PC-3 (cell line): ENCODE measurements at regions not wholly inside any gene's neighbourhood (a gene's known extent, or its start where the extent isn't known, plus 50 kb on each side); places are given as distances from the start of the nearest gene placed in this dataset.
A peak's percentile ranks its signal among the peaks of the same experiment; 100 is the strongest.

Experiments
- ATAC-seq: fragments of 200-7000 bp; cut with Tn5 transposase; 2 replicates; pipeline ENCODE4 v1.9.1; 2020; ENCODE audit warnings: mild to moderate bottlenecking, moderate library complexity
- BruUV-seq: library from RNA; stranded (reverse); fragments of 400-500 nt; replicated peaks from 2 replicates; lab custom pipeline; 2021; lab: Mats Ljungman, UMichigan
- CTCF ChIA-PET: fragments of 300-600 bp; sonication (Branson Sonifier 250); formaldehyde crosslinking; loops from one replicate; lab custom pipeline; 2022; ENCODE audit warnings: antibody characterized with exemption; lab: Charles Lee
- POLR2A ChIA-PET: fragments of 300-600 bp; sonication (Branson Sonifier 250); formaldehyde crosslinking; loops from one replicate; lab custom pipeline; 2022; ENCODE audit warnings: antibody characterized with exemption; ENCODE audit not compliant: unreplicated experiment; lab: Charles Lee
- DNase-seq: peaks from one replicate; pipeline ENCODE4 v3.0.0-alpha.2; 2015
- H2AFZ ChIP-seq: fragments of 300-600 bp; sonication (generic); 2 replicates; pipeline ENCODE4 v1.6.0; 2016; ENCODE audit warnings: antibody characterized with exemption, low read length
- H3F3A ChIP-seq: fragments of 300-600 bp; sonication (generic); one replicate; pipeline ENCODE4 v1.6.0; 2017; ENCODE audit warnings: antibody characterized with exemption, low read length, control low read depth, mild to moderate bottlenecking; ENCODE audit not compliant: unreplicated experiment
- H3K27ac ChIP-seq: fragments of 300-600 bp; sonication (generic); 2 replicates; pipeline ENCODE4 v1.5.1; 2016; ENCODE audit warnings: mild to moderate bottlenecking, low read length
- H3K27me3 ChIP-seq: fragments of 300-600 bp; sonication (generic); 2 replicates; pipeline ENCODE4 v1.6.1; 2016; ENCODE audit warnings: low read length, mixed read lengths
- H3K36me3 ChIP-seq: fragments of 300-600 bp; sonication (generic); 2 replicates; pipeline ENCODE4 v1.6.1; 2016; ENCODE audit warnings: low read depth, mixed run types, low read length, mixed read lengths
- H3K4me1 ChIP-seq: fragments of 300-600 bp; sonication (generic); 2 replicates; pipeline ENCODE4 v1.5.1; 2016; ENCODE audit warnings: low read length; ENCODE audit not compliant: insufficient read depth
- H3K4me2 ChIP-seq: fragments of 300-600 bp; sonication (generic); 2 replicates; pipeline ENCODE4 v1.6.0; 2016; ENCODE audit warnings: low read length
- H3K4me3 ChIP-seq: fragments of 300-600 bp; sonication (generic); 2 replicates; pipeline ENCODE4 v1.5.1; 2016; ENCODE audit warnings: mild to moderate bottlenecking, low read length, mixed read lengths
- H3K79me2 ChIP-seq: fragments of 300-600 bp; sonication (generic); 2 replicates; pipeline ENCODE4 v1.6.1; 2017; ENCODE audit warnings: low read length, mixed read lengths
- H3K9ac ChIP-seq: fragments of 300-600 bp; sonication (generic); 2 replicates; pipeline ENCODE4 v1.6.0; 2016; ENCODE audit warnings: mild to moderate bottlenecking, low read length
- H3K9me2 ChIP-seq: fragments of 300-600 bp; sonication (generic); replicated peaks from 2 replicates; pipeline ENCODE4 v1.6.1; 2016; ENCODE audit warnings: mixed run types, low read length, mixed read lengths
- H3K9me3 ChIP-seq: fragments of 300-600 bp; sonication (generic); 2 replicates; pipeline ENCODE4 v1.6.1; 2016; ENCODE audit warnings: low read length, mixed read lengths
- H4K20me1 ChIP-seq: fragments of 300-600 bp; sonication (generic); 2 replicates; pipeline ENCODE4 v1.6.1; 2016; ENCODE audit warnings: low read length, mixed read lengths
- EZH2 ChIP-seq: fragments of 300-600 bp; sonication (generic); IDR thresholded peaks from one replicate; pipeline ENCODE4 v1.6.1; 2017; ENCODE audit warnings: antibody characterized with exemption, mild to moderate bottlenecking, low read length; ENCODE audit not compliant: unreplicated experiment
- EZH2phosphoT487 ChIP-seq: fragments of 300-600 bp; sonication (generic); IDR thresholded peaks from 2 replicates; pipeline ENCODE4 v1.6.1; 2018; ENCODE audit warnings: mild to moderate bottlenecking, antibody characterized with exemption, low read length, borderline replicate concordance
- intact Hi-C: fragments of 100-400 bp; cut with micrococcal nuclease; formaldehyde crosslinking; loops from 2 replicates; pipeline ENCODE4 v1.9.0; 2023
- TF ChIP-seq, protein P1 (sequence below): fragments of 300-600 bp; sonication (generic); conservative IDR thresholded peaks from 2 replicates; pipeline ENCODE4 v1.5.1; 2017; ENCODE audit warnings: antibody characterized with exemption, low read depth, mild to moderate bottlenecking, low read length

DNA sequence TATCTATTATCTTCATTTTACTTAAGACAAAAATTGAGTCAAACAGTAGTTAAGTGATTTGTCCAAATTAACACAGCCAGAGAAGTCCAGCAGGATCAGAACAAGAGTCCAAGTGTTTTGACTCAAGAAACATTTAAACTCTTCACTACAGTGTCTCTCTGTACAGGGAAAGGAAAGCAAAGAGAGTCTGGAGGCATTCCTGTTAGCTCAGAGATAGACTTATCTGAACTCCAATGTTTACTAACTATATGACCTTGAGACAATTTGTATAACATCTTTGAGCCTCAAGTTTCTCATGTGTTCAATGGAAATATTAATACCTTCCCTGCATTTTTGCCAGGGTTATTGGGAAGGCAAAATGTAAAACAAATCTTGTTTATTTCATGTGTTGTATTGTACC, 849.1 kb downstream of the DIPK2A start:
- BruUV-seq, result no TSS peak
- no peak overlapping the region for H3K27ac ChIP-seq
- H3K79me2 ChIP-seq, result no peaks in the 10 kb centered on the region
- H3F3A ChIP-seq, result no peaks in the 10 kb centered on the region
- ChIA-PET CTCF (no interaction called here), POLR2A (no interaction called here)
- H3K9ac ChIP-seq, result no peak overlapping the region
- intact Hi-C loops, result no loop called here
- no peaks in the 10 kb centered on the region for H3K9me3 ChIP-seq
- ATAC-seq, result no peak
- no peaks in the 10 kb centered on the region for H4K20me1 ChIP-seq
- DNase-seq, result no peak
- H3K4me1 ChIP-seq, result 0 out of 2 replicates have a peak, but pooled peaks cover 5% of the 10 kb centered on the region
- no peak overlapping the region for H3K4me2 ChIP-seq
- H3K9me2 ChIP-seq, result no peaks in the 10 kb centered on the region
- H2AFZ ChIP-seq, result no peak overlapping the region
- H3K27me3 ChIP-seq, result no peaks in the 10 kb centered on the region
- TF ChIP-seq, protein P1, sequence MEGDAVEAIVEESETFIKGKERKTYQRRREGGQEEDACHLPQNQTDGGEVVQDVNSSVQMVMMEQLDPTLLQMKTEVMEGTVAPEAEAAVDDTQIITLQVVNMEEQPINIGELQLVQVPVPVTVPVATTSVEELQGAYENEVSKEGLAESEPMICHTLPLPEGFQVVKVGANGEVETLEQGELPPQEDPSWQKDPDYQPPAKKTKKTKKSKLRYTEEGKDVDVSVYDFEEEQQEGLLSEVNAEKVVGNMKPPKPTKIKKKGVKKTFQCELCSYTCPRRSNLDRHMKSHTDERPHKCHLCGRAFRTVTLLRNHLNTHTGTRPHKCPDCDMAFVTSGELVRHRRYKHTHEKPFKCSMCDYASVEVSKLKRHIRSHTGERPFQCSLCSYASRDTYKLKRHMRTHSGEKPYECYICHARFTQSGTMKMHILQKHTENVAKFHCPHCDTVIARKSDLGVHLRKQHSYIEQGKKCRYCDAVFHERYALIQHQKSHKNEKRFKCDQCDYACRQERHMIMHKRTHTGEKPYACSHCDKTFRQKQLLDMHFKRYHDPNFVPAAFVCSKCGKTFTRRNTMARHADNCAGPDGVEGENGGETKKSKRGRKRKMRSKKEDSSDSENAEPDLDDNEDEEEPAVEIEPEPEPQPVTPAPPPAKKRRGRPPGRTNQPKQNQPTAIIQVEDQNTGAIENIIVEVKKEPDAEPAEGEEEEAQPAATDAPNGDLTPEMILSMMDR, result no peak
- TF ChIP-seq EZH2, result no peak
- TF ChIP-seq EZH2phosphoT487, result no peak
- H3K4me3 ChIP-seq, result no peak overlapping the region
- no peaks in the 10 kb centered on the region for H3K36me3 ChIP-seq

DNA sequence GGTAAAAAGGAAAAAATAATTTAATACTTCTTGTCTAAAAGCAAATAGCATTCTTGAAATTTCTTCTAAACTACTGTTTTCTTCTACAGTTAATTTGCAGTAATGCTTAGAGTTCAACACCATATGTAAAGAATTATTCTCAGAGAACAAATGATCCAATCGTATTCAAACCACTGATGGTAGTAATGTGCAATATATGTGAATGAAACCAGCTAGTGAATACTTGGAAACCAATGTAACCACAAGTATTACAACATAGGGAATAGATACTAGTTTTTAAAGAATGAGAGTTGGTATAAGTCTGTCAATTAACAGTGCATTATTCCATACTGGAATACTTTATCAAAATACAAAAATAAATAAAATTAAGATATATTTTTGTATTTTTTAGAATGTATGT, 850.0 kb downstream of the DIPK2A start:
- no peak overlapping the region for H3K9ac ChIP-seq
- no peak for TF ChIP-seq EZH2
- no peak for TF ChIP-seq EZH2phosphoT487
- TF ChIP-seq, protein P1, result no peak
- H3K4me2 ChIP-seq, result no peak overlapping the region
- H3K27me3 ChIP-seq, result no peaks in the 10 kb centered on the region
- no peak for DNase-seq
- no peaks in the 10 kb centered on the region for H3K79me2 ChIP-seq
- intact Hi-C loops, result no loop called here
- H4K20me1 ChIP-seq, result no peaks in the 10 kb centered on the region
- no peak overlapping the region for H3K4me3 ChIP-seq
- no peak overlapping the region for H2AFZ ChIP-seq
- H3K27ac ChIP-seq, result no peak overlapping the region
- ChIA-PET POLR2A (no interaction called here), CTCF (no interaction called here)
- no TSS peak for BruUV-seq
- no peaks in the 10 kb centered on the region for H3K9me3 ChIP-seq
- H3K36me3 ChIP-seq, result no peaks in the 10 kb centered on the region
- H3F3A ChIP-seq, result no peaks in the 10 kb centered on the region
- H3K9me2 ChIP-seq, result no peaks in the 10 kb centered on the region
- 0 out of 2 replicates have a peak, but pooled peaks cover 5% of the 10 kb centered on the region for H3K4me1 ChIP-seq
- ATAC-seq, result no peak

DNA sequence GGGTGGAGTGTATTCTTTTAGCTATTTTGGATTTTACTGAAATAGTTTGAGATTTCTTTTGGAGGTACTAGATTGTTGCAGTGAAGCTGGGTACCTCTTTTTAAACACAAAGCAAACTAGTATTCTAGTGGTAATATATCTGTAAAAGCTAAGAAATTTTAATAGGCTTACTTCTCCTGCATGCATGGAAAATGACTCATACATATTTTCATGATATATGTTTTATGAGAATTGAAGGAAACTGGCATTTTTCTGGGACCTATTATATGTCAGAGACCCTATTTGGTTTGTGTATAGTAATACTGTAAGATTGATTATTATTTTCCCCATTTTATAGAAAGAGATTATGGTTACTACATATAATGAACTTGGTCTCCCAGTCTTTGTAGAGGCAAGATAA, 851.0 kb downstream of the DIPK2A start:
- intact Hi-C loops, result no loop called here
- H3K9ac ChIP-seq, result no peak overlapping the region
- H2AFZ ChIP-seq, result no peak overlapping the region
- BruUV-seq, result no TSS peak
- no peaks in the 10 kb centered on the region for H3K36me3 ChIP-seq
- no peaks in the 10 kb centered on the region for H3F3A ChIP-seq
- CTCF ChIA-PET, result no interaction called here
- POLR2A ChIA-PET, result no interaction called here
- 0 out of 2 replicates have a peak, but pooled peaks cover 5% of the 10 kb centered on the region for H3K4me1 ChIP-seq
- DNase-seq (peak; percentile 49), ATAC-seq (peak; percentile 77)
- H3K9me3 ChIP-seq, result no peaks in the 10 kb centered on the region
- H3K4me3 ChIP-seq, result no peak overlapping the region
- no peak for TF ChIP-seq EZH2phosphoT487
- TF ChIP-seq, protein P1, result no peak
- TF ChIP-seq EZH2, result no peak
- H4K20me1 ChIP-seq, result no peaks in the 10 kb centered on the region
- H3K79me2 ChIP-seq, result no peaks in the 10 kb centered on the region
- no peak overlapping the region for H3K27ac ChIP-seq
- no peaks in the 10 kb centered on the region for H3K27me3 ChIP-seq
- H3K4me2 ChIP-seq, result no peak overlapping the region
- no peaks in the 10 kb centered on the region for H3K9me2 ChIP-seq
